NCI-H524 treated with DMSO at 0.1 percent for 48 hours (cell line): ENCODE measurements at regions not wholly inside any gene's neighbourhood (a gene's known extent, or its start where the extent isn't known, plus 50 kb on each side); places are given as distances from the start of the nearest gene placed in this dataset.
"Not testable (repeated sequence)": the region's sequence is repeated elsewhere in the genome, so short reads cannot be mapped to it uniquely, and the experiment has no call there.

Experiments
- DNase-seq: peaks from one replicate; lab custom pipeline; 2025; lab: John Stamatoyannopoulos, UW

DNA sequence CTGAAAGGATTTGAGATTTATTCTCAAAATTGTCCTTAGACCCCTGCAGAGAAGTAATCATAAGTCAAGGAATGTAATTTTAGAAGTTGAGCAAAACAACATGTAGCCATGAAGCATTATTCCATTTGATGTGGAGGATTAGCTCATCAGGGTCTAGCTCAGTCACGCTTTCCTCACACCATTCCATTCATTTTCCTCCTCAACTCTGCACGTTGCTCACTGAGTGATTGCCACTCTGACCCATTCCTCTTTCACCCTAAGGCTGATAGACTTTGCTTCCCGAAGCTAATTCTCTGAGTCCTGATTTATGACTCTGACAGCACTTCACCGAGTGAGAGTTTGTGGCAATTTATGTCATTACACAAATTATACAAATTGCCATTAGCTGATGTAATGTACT is 820.6 kb upstream of the PIK3C3 start:
- DNase-seq: no peak

DNA sequence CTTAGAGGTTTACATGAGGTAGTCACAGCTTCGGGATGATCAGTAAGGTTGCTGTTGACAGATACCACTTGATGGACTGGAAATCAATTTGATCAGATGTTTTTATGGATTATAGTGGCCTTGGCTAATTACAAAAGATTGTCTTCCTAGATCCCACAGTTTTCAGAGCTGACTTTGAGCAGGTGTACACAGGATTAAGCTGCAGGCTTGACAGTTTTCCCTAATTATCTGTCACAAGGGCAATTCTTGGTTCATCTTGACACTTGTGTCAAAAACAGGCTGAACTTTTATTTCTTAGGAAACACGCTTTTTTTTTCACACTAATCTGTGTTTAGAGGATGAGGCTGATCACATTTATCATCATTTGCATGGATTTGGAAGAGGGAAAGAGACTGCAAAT is 824.0 kb upstream of the PIK3C3 start:
- DNase-seq: no peak

DNA sequence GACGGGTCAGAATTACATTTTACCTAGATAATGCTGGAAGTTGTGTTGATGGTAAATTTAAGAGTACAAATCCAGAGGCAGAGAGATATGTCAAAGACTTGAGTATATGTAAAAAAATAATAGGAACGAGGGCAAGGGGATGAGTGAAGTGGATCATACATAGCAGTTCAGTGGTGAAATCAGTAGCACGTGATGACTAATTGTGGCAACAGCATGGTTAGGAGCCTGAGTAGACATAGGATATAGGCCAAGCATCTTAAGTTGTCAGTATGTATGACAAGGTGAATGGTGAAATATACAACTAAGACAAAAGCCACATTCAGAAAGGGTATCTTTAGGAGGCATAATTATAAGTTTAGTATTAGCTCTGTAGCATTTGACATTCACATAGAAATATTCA is 826.5 kb upstream of the PIK3C3 start:
- DNase-seq: no peak

DNA sequence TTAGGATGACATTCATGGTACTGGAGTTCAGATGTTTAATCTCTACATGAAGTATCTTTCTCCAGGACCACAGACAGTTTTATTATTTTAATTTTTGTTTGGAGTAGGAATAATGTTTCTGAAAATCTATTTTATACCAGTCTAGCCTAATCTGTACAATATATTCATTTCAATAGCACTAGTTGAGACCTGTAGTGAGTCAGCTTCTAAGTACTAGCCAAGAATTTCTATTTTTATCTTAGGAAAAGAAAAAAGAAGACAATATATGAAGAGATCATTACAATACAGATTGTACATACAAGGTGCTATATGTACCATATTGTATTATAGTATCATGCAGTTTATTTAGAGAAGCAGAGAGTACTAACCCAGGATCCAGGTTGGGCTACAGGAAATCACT is 826.9 kb upstream of the PIK3C3 start:
- no peak for DNase-seq

DNA sequence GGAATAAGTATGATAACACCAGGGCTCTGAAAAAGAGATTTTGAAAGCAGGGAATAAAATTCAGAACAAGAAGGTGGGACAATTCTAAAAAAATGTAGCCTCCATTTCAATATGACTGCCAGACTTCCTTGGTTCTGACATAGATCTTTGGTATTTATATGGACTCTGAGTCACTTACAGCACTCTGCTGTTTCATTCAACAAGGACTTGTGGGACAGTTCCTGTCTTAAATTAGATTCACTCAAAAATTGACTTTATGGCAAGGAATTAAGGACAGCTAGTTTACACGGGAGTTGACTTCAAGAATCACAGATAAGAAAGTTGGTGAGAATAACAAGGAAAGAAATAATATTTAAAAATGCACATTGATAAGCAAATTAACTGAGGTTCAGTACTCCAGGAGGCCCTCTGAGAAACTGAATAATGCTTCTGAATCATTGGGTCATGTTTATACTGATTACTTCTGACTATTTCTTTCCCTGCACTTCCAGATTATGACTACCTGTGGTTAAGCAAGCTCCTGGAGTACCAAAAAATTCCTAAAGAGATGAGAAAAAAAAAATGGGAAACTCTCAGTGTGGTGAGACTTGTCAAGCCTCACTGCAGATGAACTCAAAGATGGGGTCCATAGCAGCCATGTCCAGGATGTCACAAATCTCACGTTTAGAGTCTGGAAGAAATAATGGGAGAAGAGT is 828.3 kb upstream of the PIK3C3 start:
- DNase-seq: no peak

DNA sequence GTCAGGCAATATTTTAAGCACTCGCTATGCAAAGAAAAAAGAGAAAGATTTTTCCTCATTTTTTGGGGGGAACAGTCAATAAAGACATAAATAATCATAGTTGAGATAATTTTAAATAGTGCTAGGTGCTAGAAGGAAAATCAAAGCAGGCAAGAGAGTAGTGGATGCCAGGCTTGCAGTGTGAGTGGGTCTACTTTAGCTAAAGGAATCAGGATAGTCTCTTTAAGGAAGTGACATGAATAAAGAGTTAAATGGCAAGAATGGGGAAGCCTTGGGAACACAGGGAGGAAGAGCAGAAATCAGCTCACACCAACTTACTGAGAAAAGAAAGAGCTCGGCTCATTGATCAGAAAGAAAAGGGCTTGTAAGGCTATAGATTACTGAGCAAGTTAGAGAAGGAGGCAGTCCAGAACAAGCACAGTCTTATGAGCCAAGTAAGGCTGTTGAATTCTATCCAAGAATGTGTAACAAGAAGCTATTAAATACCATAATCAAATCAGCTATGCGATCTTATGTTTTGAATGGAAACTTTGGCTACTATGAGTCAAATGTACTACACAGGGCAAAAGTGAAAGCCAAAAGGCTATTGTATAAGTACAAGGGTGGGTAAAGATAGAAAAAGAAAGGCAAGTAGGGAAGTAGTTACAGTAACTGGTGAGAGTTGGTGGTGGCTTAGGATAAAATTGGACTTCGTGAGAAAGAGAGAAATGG is 833.8 kb upstream of the PIK3C3 start:
- DNase-seq: no peak

DNA sequence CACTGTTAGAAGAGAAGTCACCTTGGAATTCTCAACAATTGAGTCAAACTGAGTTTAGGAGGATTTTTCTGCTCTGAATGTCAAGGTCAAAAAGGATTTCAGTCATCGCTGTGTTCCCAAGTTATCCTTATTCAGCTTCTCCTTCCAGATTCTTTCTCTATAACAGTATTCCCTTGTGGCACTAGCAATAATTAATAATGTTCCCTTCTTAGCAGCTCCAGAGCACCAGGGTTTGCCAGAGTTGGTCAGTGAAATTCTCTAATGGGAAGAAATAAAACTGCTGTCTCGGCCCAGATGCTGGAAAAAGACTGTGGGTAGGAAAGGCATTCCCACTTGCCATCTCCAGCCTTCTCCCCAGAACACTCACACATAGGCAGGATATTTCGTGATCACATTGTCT is 836.0 kb upstream of the PIK3C3 start:
- no peak for DNase-seq

DNA sequence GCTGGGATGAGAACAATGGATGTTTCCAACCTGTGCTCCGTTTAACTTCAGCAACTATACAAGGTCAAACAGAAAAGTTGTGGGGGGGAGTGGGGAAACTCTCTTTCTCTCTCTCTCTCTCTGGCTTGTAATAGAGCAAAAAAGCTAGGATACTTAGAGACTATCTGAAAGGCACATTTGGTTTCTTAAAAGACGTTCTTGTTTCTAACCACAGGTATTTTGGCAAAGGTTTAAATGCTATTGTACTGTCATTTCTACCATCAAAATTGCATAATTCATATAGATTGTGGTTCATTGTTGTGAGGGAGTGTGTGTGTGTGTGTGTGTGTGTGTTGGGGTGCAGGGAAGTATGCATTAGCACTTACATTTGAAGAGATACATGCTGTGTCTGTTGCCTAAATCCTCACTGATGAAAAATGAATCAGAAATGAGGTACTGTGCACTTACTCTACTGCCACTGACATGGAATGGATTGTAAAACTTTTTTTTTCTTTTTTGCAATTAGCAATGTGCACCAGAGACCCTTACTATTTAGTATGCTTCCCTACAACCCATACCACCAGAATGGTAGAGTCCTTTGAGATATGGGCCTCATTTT is 841.0 kb upstream of the PIK3C3 start:
- DNase-seq: no peak

DNA sequence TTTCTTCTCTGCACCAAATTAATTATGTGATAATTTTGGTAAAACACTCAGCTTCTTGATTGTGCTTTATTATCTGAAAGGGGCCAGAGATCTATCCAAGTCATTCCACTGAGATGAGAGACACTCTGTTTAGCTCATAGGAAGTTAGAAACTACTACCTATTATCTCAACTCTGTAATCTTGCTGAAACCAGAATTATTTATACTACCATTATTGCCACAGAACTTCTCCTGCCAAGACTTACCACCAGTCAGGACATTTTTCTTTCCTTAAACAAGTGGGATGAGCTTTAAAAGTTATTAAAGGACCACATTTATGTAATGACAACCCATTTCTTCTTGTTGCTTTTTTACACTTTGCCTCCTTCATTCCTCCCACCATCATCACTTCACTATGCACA is 855.6 kb upstream of the PIK3C3 start:
- no peak for DNase-seq

DNA sequence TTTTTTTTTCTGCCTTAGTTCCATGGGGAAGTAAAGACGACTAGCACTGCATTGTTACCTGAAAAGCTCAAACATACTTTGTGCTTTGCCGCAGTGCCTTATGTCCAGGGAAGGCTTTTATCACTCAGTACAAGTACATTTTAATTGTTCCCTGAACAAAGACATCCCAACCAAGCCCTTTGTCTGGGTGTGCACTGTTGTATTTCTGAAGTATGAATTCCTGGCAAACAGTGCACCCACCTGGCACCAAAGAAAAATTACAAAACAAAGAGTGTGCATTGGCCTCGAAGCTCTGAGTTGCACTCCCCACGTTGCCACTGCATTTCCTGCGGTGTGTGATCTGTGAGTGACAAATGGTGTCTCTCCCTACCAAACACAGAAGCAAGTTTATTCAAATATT is 858.5 kb upstream of the PIK3C3 start:
- DNase-seq: peak; percentile 2

DNA sequence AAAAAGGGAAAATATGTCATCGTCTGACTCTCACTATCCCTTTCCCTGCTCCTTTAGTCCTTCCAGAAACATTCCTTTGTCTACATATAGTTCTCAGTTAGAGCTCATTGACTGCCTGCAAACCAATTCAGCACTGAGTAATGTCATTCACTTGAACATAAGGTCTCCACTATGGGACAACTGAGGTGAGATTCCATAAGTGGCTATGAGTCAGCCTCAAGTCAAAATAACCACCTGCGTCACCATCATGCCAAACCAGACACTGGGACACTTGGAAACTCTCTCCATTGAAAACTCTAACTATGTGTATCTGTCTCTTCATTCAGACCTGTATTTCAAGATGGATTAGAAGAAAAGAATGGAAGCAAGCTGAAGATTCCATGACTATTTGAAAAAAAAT is 878.0 kb upstream of the PIK3C3 start:
- no peak for DNase-seq

DNA sequence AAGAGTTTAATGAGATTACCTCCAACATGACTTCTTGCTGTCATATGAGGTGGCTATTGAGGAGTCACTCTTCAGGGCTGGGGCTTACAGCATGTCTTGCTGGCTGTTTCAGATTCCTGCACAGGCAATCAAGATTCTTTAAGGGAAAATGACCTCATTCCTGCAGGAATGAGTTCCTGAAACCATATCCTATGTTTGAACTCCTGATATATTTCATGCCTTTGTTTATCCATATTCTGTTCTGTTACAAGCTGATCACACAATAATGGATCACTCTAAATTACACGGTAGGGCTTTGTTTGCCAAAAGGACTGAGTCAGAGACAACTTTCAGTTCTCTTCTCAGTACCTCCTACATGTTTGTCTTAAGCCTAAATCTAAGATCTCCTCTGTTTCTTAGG is 879.8 kb upstream of the PIK3C3 start:
- DNase-seq: no peak

DNA sequence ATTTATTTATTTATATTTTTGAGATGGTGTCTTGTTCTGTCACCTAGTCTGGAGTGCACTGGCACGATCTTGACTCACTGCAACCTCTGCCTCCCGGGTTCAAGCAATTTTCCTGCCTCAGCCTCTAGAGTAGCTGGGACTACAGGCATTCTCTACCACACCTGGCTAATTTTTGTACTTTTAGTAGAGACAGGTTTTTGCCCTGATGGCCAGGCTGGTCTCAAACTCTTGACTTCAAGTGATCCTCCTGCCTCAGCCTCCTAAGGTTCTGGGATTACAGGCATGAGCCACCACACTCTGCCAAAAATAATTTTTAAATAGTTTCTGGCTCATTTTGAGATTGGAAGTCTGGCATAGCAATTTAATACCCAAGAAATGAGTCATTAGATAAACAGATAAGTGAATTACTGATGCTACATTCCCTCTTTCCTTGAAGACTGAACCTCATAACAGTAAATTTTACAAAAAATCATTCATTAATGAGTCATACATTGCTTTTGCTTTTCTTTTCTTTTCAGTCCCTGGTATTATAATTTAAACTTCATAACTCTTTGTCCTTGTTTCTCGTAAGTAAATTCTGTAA is 881.6 kb upstream of the PIK3C3 start:
- DNase-seq: no peak

DNA sequence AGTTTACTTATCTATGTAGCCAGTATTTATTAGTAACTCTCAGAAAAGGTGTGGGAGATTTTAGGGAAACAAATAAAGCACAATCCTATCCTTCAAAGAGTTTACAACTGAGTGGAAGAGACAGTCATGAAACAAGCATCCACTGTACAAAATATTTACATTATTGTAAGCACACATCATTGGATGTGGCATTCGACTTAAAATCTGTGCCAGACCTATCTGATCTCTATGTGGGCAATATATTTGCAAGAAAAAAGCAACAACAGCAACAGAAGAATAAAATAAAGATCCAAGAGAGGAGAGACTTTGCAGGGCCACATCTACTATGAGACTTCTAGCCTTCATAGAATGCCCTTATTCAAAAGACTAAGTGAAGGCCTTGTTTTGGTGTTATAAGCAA is 882.1 kb upstream of the PIK3C3 start:
- DNase-seq: no peak

DNA sequence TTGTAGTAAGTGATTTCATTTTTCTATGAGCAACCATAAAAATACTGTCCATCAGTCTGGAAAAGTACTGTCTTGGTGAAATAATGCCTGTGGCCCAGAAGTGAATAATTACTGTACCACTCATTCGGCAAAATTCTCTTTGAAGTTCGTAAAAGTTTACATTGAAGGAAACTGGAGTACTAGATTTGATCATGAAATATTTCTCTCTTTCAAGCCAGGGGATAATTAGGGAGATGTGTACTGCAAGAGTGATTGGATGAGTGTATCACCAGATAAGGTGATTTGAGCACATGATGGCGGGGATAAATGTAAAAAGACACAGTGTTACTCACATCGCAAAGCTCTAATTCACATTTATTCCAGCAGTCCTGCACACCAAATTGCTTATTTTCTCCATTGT is 883.2 kb upstream of the PIK3C3 start:
- no peak for DNase-seq

DNA sequence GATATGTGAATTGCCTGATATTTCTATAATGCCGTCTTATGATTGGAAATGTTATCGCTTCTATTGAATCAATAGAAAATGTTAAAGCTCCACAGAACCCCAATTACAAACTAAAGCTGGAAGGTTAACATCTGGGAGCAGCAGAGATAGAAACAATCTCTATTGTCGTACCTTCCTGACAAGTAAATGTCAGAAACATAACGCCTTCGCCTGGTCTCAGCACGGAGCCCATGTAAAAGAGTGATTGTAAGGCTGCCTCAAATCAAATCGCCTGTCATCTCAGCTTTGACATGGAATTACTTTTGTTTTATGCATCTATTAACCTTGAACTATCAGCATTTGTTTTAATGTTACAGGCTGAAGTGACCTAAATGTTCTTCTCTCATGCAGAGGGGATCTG is 885.9 kb upstream of the PIK3C3 start:
- DNase-seq: no peak

DNA sequence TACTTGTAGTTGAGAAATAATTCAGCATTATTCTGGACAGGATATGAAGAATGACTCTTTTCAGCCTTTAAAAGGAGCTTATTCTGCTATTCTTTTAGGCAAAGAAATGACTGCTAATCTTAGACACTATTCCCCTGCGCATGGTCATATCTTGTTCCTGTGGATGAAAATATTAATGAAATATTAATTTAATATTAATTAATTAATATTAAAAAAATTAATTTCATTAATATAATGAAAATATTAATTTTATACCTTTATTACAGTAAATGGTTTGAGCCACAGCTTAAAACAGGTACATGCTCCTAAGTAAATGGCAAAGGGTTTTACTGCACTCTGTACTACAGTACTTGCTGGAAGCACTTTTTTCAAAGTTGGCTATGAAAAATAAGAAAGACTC is 890.1 kb upstream of the PIK3C3 start:
- no peak for DNase-seq

DNA sequence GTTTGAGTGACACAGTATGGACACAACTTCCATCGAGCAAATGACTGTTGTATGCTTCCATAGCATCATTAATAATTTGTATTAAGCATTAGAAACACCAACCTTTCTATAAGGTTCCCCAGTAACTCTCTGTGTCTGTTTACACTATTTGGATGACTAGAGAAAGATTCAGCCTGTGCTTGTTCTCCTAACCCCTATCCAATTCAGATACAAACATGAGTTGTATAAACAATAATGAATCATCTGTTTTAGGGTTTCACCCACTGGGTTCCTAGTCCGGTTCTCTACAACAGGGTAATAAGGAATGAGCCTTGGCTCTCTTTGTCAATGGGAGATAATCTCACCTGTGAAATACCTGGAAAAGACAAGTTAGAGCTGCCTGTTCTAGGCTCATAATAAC is 894.1 kb upstream of the PIK3C3 start:
- no peak for DNase-seq

DNA sequence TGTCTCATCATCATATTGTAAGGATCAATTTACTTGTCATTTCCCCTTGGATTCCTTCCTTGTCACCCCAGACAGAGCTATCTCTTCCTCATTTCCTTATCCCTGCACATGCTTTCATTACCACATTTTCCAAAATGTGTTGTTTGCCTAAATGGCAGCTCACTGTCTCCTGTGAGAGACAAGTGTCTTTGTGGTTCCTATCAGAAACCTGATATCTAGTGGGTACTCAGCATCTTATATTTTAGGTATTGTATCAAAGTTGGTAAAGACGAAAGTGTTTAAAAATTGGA is 896.0 kb upstream of the PIK3C3 start:
- no peak for DNase-seq

DNA sequence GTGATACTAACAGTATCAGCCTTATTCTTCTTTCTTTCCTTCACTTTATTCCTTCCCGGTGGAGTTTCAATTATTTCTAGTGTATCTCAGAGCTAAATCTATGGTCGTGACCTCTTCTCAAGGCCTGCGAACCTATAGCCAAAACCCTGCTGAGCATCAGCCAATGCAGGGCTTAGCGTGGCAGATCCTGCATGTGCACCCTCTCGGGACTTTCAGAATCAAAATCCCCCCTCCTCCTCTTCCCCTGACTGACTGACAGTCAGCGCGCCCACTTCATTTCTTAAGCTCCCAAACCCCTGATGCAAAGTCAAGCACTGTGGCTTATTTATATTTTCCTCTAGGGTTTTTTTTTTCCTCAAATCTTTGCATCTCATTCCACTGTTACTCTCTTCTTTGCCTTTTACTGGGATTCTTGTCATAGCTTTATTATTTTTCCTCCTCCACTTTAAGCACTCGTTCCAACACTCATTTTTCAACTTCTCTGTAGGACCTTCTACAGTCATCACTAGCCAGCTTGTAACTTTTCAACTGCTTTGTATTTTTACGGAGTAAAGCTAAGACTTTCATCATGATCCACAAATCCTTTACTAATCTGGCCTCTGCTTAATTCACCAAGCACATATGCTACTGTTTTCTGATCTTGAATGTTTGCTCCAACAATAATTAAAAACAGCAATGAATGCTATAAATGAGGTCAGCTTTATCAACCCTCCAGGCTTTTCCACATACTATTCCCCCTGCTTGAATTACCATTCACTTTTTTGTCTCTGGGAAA is 896.5 kb upstream of the PIK3C3 start:
- DNase-seq: no peak

DNA sequence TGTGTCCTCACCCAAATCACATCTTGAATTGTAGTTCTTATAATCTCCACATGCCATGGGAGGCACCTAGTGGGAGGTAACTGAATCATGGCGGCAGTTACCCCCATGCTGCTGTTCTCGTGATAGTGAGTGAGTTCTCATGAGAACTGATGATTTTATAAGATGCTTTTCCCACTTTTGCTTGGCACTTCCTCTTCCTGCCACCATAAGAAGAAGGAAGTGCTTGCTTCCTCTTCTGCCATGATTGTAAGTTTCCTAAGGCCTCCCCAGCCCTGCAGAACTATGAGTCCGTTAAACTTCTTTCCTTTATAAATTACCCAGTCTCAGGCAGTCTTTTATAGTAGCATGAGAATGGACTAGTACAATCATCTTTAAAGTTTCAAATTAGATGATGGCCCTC is 902.4 kb upstream of the PIK3C3 start:
- DNase-seq: no peak

DNA sequence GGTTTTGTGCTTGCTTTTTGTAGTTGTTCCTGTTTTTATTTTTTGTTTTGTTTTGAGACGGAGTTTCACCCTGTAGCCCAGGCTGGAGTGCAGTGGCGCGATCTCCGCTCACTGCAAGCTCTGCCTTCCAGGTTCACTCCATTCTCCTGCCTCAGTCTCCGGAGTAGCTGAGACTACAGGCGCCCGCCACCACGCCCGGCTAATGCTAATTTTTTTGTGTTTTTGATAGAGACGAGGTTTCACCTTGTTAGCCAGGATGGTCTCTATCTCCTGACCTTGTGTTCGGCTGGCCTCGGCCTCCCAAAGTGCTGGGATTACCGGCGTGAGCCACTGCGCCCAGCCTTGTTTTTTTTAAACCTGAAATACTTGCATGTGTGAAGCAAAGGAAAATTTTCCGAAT is 908.8 kb upstream of the PIK3C3 start:
- not testable (repeated sequence) for DNase-seq

DNA sequence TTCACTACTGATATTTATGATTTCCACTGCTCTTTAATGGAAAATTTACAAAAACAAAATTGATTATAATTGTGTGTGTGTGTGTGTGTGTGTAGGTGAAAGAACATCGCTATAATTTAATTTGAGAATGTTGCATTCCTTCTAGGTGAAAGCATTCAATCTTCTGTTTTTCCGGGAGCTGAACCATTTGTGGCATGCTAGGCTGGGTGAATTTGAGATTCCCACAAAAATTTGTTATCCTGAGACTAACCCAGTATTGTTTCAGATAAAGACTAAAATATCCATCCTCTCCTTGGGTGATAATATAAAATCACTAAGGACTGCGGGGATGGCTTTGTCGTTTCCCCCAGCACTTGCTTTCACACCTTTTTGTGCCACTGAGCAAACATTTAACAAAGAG is 911.2 kb upstream of the PIK3C3 start:
- DNase-seq: no peak
